ENCODE measurements at regions not wholly inside any gene's neighbourhood (a gene's known extent, or its start where the extent isn't known, plus 50 kb on each side); places are given as distances from the start of the nearest gene placed in this dataset.

DNA sequence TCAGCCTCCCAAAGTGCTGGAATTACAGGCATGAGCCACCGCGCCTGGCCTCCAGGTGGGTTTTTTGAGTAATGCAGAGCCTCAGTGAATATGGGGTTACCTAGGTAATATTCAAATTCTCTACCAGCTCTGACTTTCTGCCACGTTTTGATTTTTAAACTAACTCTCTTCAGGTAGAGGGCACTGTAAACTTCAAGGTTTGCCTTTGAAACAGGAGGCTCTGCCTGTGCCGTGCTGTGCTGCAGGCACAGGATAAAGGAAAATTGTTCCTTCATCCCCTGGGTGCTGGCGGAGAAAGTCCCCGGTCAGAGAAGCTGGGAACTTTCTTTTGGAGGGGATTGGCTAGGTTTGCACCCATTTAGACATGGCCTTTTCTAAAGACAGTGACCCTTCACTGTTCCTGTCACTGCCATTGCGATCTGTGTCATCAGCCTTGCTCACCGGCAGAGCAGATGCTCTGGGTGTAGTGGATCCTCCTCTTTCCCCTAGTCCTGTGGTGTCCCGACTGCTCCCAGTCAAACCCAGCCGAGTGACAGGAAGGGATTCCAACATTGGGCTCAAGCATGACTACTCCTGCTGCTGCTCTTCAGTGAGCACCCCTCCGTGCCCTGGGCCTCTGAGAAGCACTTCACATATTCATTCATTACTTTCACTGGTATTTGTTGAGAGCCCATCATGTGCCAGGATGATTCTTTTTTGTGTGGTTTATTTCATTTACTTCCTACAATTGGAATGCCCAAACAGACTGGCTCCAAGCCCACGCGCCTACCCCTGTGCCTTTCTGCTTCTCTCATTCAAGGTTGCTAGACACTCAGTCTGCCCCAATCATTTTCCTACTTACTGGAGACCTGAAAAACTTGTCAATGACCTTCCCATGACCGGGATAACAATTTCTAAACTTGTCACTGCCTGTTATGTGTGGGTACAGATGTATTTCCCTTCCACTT is 103.6 kb downstream of the TMEM30B start:
- Histone ChIP-seq H3K27me3 (ENCODE audit: control insufficient read depth, insufficient read depth, low read length) (no peaks in the 10 kb centered on the region), H3K27ac (ENCODE audit: low read depth, low read length) (no peak overlapping the region), H3K4me1 (ENCODE audit: control insufficient read depth, insufficient read depth, low read length) (no peaks in the 10 kb centered on the region), H3K9ac (ENCODE audit: low read length) (no peak overlapping the region), H3K36me3 (ENCODE audit: control insufficient read depth, insufficient read depth, low read length) (no peaks in the 10 kb centered on the region), H3K4me3 (ENCODE audit: low read length) (no peak overlapping the region)

DNA sequence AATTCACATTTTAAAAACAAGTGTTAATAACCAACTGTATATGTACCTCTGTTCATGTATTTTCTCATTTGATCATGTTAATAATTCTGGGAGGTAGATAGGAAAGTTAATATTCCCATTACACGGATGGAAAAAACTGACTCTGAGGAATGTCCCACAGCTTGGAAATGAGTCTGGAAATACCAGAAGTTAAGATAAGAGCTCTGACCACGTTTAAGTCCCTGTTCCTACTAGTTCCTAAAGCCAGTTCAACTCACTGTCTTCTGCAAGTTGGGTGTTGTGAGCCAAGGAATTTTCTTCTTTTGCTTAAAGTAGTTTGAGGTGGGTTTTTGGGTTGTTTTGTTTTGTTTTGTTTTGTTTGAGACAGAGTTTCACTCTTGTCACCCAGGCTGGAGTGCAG is 104.5 kb downstream of the TMEM30B start:
- H3K27ac ChIP-seq (ENCODE audit: low read depth, low read length): no peak overlapping the region
- H3K4me1 ChIP-seq (ENCODE audit: control insufficient read depth, insufficient read depth, low read length): no peaks in the 10 kb centered on the region
- no peak overlapping the region for H3K9ac ChIP-seq (ENCODE audit: low read length)
- H3K4me3 ChIP-seq (ENCODE audit: low read length): no peak overlapping the region
- H3K36me3 ChIP-seq (ENCODE audit: control insufficient read depth, insufficient read depth, low read length): no peaks in the 10 kb centered on the region
- H3K27me3 ChIP-seq (ENCODE audit: control insufficient read depth, insufficient read depth, low read length): no peaks in the 10 kb centered on the region

DNA sequence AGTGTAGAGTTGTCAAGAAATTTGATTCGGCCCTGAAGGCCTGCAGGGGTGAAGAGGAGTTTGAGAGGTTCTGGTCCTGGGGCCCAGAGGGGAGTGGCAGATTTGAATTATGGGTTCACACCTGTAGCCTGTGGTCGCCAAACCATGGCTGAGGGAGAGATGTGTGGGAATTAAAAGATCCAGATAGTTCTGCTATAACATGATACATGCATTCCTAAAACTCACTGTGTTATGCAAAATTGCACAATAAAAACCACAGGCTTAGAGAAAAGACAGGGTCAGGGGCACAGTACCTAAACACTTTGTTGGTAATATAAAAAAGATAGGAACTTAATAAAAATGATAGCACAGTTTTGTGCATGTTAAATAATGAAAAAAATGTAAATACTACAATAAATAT is 106.2 kb downstream of the TMEM30B start:
- no peak overlapping the region for H3K4me3 ChIP-seq (ENCODE audit: low read length)
- no peaks in the 10 kb centered on the region for H3K36me3 ChIP-seq (ENCODE audit: control insufficient read depth, insufficient read depth, low read length)
- no peaks in the 10 kb centered on the region for H3K4me1 ChIP-seq (ENCODE audit: control insufficient read depth, insufficient read depth, low read length)
- no peak overlapping the region for H3K27ac ChIP-seq (ENCODE audit: low read depth, low read length)
- H3K27me3 ChIP-seq (ENCODE audit: control insufficient read depth, insufficient read depth, low read length): no peaks in the 10 kb centered on the region
- H3K9ac ChIP-seq (ENCODE audit: low read length): no peak overlapping the region

DNA sequence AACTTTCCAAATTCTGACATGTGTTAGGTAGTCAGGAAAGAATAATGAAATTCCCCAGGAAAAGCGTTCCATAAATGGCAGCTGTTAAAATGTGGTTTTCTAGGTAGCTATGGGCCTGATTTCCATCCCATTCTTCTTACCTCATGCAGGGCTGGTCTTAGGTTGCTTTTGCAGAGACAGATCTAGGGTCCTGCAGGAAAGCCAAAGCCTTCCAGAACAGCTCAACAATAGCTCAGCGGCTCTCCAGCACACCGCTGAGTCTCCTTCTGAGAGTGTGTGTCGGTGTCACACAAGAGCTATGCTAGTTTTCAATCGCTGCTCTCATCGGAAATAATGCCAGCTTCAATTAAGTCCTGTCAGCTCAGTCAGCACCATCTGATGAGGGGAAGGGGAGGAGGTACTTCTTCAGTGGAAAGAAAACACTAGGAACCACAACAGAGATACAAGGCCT is 106.7 kb downstream of the TMEM30B start:
- H3K27me3 ChIP-seq (ENCODE audit: control insufficient read depth, insufficient read depth, low read length): no peaks in the 10 kb centered on the region
- H3K9ac ChIP-seq (ENCODE audit: low read length): no peak overlapping the region
- H3K4me3 ChIP-seq (ENCODE audit: low read length): no peak overlapping the region
- no peaks in the 10 kb centered on the region for H3K4me1 ChIP-seq (ENCODE audit: control insufficient read depth, insufficient read depth, low read length)
- H3K27ac ChIP-seq (ENCODE audit: low read depth, low read length): no peak overlapping the region
- H3K36me3 ChIP-seq (ENCODE audit: control insufficient read depth, insufficient read depth, low read length): no peaks in the 10 kb centered on the region

DNA sequence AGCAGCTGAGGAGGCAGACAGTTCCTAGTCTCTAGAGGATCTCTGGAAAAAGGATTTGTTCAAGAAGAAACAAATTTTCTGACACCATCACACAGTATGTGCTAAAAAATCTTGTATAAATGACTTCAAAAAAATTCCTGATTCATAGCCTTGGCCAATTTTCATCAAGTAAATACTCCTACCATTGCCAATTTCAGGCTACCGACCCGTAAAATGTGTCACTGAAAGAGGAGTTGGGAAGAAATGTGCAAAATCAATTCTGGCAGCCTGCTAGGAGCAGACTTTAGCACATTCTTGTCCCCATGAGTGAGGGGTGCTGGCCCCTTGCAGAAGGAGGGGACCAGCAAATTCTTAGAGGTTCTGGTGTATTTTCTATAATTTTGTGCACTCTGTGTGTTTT is 109.4 kb downstream of the TMEM30B start:
- no peak overlapping the region for H3K27ac ChIP-seq (ENCODE audit: low read depth, low read length)

DNA sequence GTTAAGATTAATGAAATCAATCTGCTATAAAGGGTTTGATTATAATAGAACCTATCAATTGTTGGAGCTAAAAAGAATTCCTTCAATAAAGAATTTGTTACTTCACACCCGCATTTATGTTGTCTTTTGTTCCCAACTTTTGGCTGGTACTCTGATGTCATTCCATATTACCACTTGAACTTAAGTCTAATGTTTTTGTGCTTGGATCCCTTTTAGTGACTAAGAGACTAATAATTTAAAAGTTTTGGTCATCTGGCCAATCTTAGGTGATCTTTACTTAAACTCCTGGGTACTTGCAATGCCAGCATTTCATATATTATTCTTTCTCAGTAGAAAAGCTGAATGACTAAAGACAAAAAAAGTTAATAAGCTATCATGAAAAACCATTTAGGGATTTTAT is 113.0 kb downstream of the TMEM30B start:
- Histone ChIP-seq H3K4me1 (ENCODE audit: control insufficient read depth, insufficient read depth, low read length) (no peaks in the 10 kb centered on the region), H3K27ac (ENCODE audit: low read depth, low read length) (no peak overlapping the region), H3K9ac (ENCODE audit: low read length) (no peak overlapping the region), H3K27me3 (ENCODE audit: control insufficient read depth, insufficient read depth, low read length) (no peaks in the 10 kb centered on the region), H3K36me3 (ENCODE audit: control insufficient read depth, insufficient read depth, low read length) (no peaks in the 10 kb centered on the region), H3K4me3 (ENCODE audit: low read length) (no peak overlapping the region)

More for the DNA sequence above, 109.4 kb downstream of the TMEM30B start:
- Histone ChIP-seq H3K27me3 (ENCODE audit: control insufficient read depth, insufficient read depth, low read length) (no peaks in the 10 kb centered on the region), H3K36me3 (ENCODE audit: control insufficient read depth, insufficient read depth, low read length) (no peaks in the 10 kb centered on the region), H3K9ac (ENCODE audit: low read length) (no peak overlapping the region), H3K4me3 (ENCODE audit: low read length) (no peak overlapping the region), H3K4me1 (ENCODE audit: control insufficient read depth, insufficient read depth, low read length) (no peaks in the 10 kb centered on the region)

DNA sequence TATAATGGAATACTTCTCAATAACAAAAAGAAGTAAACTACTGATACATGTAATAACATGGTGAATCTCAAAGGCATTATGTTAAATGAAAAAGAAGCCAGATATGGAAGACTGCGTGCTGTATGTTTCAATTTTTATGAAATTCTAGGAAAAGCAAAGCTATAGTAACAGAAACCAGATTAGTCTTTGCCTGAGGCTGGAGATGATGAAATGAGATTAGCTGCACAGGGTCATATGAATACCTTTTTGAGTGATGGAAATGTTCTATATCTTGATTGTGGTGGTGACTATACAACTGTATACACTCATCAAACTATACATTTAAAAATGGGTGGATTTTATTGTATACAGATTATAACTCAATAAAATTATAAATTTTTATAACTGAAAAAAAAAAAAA is 113.5 kb downstream of the TMEM30B start:
- H3K27ac ChIP-seq (ENCODE audit: low read depth, low read length): no peak overlapping the region
- no peaks in the 10 kb centered on the region for H3K36me3 ChIP-seq (ENCODE audit: control insufficient read depth, insufficient read depth, low read length)
- H3K9ac ChIP-seq (ENCODE audit: low read length): no peak overlapping the region
- no peak overlapping the region for H3K4me3 ChIP-seq (ENCODE audit: low read length)
- H3K4me1 ChIP-seq (ENCODE audit: control insufficient read depth, insufficient read depth, low read length): no peaks in the 10 kb centered on the region
- no peaks in the 10 kb centered on the region for H3K27me3 ChIP-seq (ENCODE audit: control insufficient read depth, insufficient read depth, low read length)

DNA sequence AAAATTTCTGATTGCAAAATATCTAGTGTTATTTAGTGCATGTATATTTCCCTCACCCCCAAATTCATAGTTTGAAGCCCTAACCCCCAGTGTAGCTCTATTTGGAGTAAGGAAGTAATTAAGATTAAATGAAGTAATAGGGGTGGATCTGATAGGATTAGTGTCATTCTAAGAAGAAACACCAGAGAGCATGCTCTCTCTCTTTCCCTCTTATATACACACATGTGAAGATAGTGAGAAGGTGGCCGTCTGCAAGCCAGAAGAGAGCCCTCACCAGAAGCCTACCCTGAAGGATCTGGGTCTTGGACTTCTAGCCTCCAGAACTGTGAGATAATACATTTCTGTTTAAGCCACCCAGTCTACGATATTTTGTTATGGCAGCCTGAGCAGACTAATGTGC is 120.3 kb downstream of the TMEM30B start:
- H3K4me3 ChIP-seq (ENCODE audit: low read length): no peak overlapping the region
- H3K4me1 ChIP-seq (ENCODE audit: control insufficient read depth, insufficient read depth, low read length): no peaks in the 10 kb centered on the region
- no peaks in the 10 kb centered on the region for H3K27me3 ChIP-seq (ENCODE audit: control insufficient read depth, insufficient read depth, low read length)
- no peak overlapping the region for H3K9ac ChIP-seq (ENCODE audit: low read length)
- no peaks in the 10 kb centered on the region for H3K36me3 ChIP-seq (ENCODE audit: control insufficient read depth, insufficient read depth, low read length)
- H3K27ac ChIP-seq (ENCODE audit: low read depth, low read length): no peak overlapping the region

DNA sequence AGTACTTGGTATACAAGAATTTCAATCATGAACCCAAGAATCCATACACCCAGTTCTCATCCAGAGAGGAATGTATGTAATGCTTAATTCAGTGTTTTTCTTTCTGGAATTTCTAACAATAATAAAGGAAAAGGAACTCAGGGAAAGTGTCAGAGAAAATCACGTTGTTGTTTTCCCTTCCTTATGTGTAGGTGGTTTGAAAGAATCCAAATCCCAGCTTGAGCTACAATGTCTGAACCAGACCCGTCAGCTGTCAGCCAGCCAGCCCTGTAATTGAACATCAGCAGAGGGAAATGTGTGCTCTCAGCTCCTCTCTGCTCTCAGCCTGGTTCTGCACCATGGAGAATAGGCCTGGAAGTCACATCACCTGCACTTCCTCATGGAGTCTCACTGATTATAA is 126.5 kb downstream of the TMEM30B start:
- Histone ChIP-seq H3K4me3 (ENCODE audit: low read length) (no peak overlapping the region), H3K27ac (ENCODE audit: low read depth, low read length) (no peak overlapping the region), H3K4me1 (ENCODE audit: control insufficient read depth, insufficient read depth, low read length) (no peaks in the 10 kb centered on the region), H3K36me3 (ENCODE audit: control insufficient read depth, insufficient read depth, low read length) (no peaks in the 10 kb centered on the region), H3K9ac (ENCODE audit: low read length) (no peak overlapping the region), H3K27me3 (ENCODE audit: control insufficient read depth, insufficient read depth, low read length) (no peaks in the 10 kb centered on the region)

DNA sequence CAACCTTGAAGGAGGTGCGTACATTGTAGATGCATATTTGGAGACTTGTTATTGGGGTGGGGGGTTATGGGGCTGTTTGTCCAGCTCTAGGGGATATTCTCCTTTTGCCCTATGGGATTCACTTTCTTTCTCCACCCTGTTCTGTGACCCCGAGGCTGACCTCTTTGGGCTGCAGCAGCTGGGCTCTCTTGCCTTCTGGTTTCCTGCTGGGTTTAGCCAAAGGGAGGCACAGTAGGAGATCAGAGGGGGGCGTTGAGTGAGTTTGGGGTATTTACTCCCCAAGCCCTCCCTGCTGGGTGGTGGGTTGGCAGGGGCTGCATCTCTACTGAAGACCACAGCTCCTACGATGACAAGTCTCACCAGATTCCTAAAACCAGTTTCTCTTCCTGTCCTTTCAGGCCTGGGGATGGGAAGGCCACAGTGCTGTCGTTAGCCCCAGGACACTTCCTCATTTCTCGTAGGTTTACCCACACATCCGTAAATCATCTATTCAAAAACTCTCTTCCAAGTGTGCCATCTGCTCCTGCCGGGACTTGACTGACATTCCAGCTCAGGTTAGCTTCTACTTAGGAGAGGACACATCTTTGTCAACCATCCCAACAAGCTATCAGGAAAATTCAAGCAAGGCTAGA is 127.1 kb downstream of the TMEM30B start:
- H3K27ac ChIP-seq (ENCODE audit: low read depth, low read length): no peak overlapping the region
- no peaks in the 10 kb centered on the region for H3K36me3 ChIP-seq (ENCODE audit: control insufficient read depth, insufficient read depth, low read length)
- H3K4me1 ChIP-seq (ENCODE audit: control insufficient read depth, insufficient read depth, low read length): no peaks in the 10 kb centered on the region
- H3K9ac ChIP-seq (ENCODE audit: low read length): no peak overlapping the region
- no peaks in the 10 kb centered on the region for H3K27me3 ChIP-seq (ENCODE audit: control insufficient read depth, insufficient read depth, low read length)
- H3K4me3 ChIP-seq (ENCODE audit: low read length): no peak overlapping the region

DNA sequence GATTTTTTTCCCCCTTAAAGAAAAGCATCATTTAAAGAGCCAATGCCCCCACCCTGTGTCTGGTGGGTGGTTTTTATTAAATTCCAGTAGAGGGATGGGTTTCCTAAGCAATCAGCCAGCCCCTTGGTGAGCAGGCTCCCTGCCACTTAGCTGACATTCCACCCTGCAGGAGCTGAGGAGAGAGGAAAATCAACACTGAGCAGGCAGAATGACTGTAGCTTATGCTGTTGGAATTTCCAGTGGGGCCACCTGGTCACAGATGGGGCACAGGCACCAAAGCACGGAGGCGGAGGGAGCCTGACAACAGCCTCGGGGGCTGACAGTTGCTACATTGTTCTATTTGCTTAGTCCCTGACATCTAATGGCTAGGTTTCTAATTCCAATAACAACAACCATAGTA is 127.7 kb downstream of the TMEM30B start:
- H3K27me3 ChIP-seq (ENCODE audit: control insufficient read depth, insufficient read depth, low read length): no peaks in the 10 kb centered on the region
- no peak overlapping the region for H3K9ac ChIP-seq (ENCODE audit: low read length)
- no peaks in the 10 kb centered on the region for H3K36me3 ChIP-seq (ENCODE audit: control insufficient read depth, insufficient read depth, low read length)
- no peak overlapping the region for H3K4me3 ChIP-seq (ENCODE audit: low read length)
- H3K27ac ChIP-seq (ENCODE audit: low read depth, low read length): no peak overlapping the region
- no peaks in the 10 kb centered on the region for H3K4me1 ChIP-seq (ENCODE audit: control insufficient read depth, insufficient read depth, low read length)

DNA sequence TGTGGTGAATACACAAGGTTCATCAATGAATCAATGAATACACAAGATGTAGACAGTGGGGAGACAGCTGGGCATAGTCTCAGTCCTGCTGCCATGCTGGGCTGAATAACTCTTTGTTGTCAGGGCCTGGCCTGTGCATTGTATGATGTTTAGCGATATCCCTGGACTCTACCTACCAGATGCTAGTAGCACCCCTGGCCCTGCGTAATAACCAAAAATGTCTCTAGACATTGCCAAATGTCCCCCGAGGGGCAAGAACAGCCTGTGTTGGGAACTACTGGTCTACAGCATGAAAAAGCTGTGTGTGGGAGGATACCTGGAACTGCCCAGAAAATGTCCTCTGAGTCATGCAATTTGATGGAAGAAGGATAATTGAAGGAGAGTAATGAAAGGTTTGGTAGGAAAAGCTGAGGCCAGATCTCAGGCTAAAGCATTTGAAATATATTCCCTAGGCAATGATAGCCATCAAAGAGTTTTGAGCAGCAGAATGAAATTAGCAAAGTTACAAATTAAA is 128.2 kb downstream of the TMEM30B start:
- Histone ChIP-seq H3K4me3 (ENCODE audit: low read length) (no peak overlapping the region), H3K9ac (ENCODE audit: low read length) (no peak overlapping the region), H3K27me3 (ENCODE audit: control insufficient read depth, insufficient read depth, low read length) (no peaks in the 10 kb centered on the region), H3K27ac (ENCODE audit: low read depth, low read length) (no peak overlapping the region), H3K4me1 (ENCODE audit: control insufficient read depth, insufficient read depth, low read length) (peaks cover 3% of the 10 kb centered on the region), H3K36me3 (ENCODE audit: control insufficient read depth, insufficient read depth, low read length) (no peaks in the 10 kb centered on the region)
